Right lobe of liver (tissue), 6 donors: ENCODE measurements at regions not wholly inside any gene's neighbourhood (a gene's known extent, or its start where the extent isn't known, plus 50 kb on each side); places are given as distances from the start of the nearest gene placed in this dataset.

Source experiments
- ATAC-seq, 4 donors: fragments of 200-7000 bp; cut with Tn5 transposase; one replicate each; pipeline ENCODE4 v1.9.1; 2020; ENCODE audit warnings: mild to moderate bottlenecking in 4 of 4, moderate library complexity in 4 of 4
- DNase-seq, 3 donors: peaks; one replicate each; pipeline ENCODE4 v3.0.0-alpha.2; 2020
- H3K27ac ChIP-seq, 3 donors: fragments of 200-600 bp; one replicate each; pipeline ENCODE4 v1.8.0; 2022
- H3K27me3 ChIP-seq, 2 donors: fragments of 200-600 bp; one replicate each; pipeline ENCODE4 v1.8.0; 2022
- H3K36me3 ChIP-seq, 4 donors: fragments of 200-600 bp; sonication (generic) in 1 of 4; one replicate each; pipeline versions ENCODE4 v1.5.1 to v1.8.0; 2017 to 2022; ENCODE audit warnings: control low read depth in 1 of 4
- H3K4me1 ChIP-seq, 4 donors: fragments of 200-600 bp; sonication (generic) in 1 of 4; one replicate each; pipeline versions ENCODE4 v1.5.1 to v1.8.0; 2017 to 2022; ENCODE audit warnings: control low read depth in 1 of 4
- H3K4me3 ChIP-seq, 3 donors: fragments of 200-600 bp; one replicate each; pipeline ENCODE4 v1.8.0; 2022
- H3K9me3 ChIP-seq, 4 donors: fragments of 200-600 bp; sonication (generic) in 1 of 4; one replicate each; pipeline versions ENCODE4 v1.5.1 to v1.8.0; 2017 to 2022; ENCODE audit warnings: control low read depth in 1 of 4
- CTCF ChIP-seq, 4 donors: fragments of 200-600 bp in 3 of 4; fragments of 450-650 bp in 1 of 4; IDR thresholded peaks; one replicate each; pipeline versions ENCODE4 v1.5.1 to v1.8.0; 2016 to 2022; ENCODE audit warnings: antibody characterized with exemption in 4 of 4, mild to moderate bottlenecking in 2 of 4
- POLR2A ChIP-seq: fragments of 450-650 bp; IDR thresholded peaks from one replicate; pipeline ENCODE4 v1.6.1; 2017; ENCODE audit warnings: antibody characterized with exemption, mild to moderate bottlenecking
- WGBS: methylation state at CpG from one replicate; pipeline ENCODE4 v1.1.6; 2018; ENCODE audit warnings: low coverage, low lambda C conversion rate; ENCODE audit not compliant: insufficient coverage; ENCODE audit errors: missing lambda C conversion rate; 5-methylcytosine and 5-hydroxymethylcytosine counted together
- intact Hi-C, 2 donors: fragments of 100-400 bp; cut with DNase I; formaldehyde crosslinking; loops; one replicate each; pipeline versions ENCODE4 v1.11.2 to v1.14.1; 2022
- donor health status: DM: no; HTN: yes; CAD: no.
- donor health status: DM: no; HTN: no; CAD: no.
- donor health status: DM: no; HTN: no; CAD: no.
- donor health status: DM: no; HTN: yes; CAD: no.
- donor health status: DM: no; HTN: yes; CAD: no.

DNA sequence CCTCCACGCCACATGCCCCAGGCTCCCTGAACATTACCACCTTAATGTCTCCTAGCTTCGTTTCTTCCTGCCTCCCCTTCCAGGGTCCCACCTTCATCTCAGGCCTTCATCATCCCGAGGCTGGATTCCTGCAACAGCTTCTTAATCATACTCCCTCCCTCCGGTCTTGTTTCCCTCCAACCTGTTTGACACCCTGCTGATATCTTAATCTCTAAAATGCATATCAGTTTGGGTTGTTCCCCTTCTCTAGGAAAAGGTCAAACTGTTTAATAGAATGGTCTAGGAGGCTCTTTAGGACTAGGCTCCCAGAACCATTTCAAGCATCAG is 125.5 kb upstream of the ARHGAP5 start:
- DNase-seq (no peak), ATAC-seq (no peak)
- WGBS: 65% methylated on average over 4 of the region's 4 CpGs
- Histone ChIP-seq H3K4me1 (no peaks in the 10 kb centered on the region), H3K9me3 (no peaks in the 10 kb centered on the region), H3K4me3 (no peak overlapping the region), H3K36me3 (no peaks in the 10 kb centered on the region), H3K27ac (no peak overlapping the region), H3K27me3 (no peaks in the 10 kb centered on the region)
- no peak for TF ChIP-seq POLR2A
- no peak for TF ChIP-seq CTCF (IDR thresholded peaks at IDR 0.05)
- intact Hi-C loops: no loop called here

- no peaks in the 10 kb centered on the region for H3K9me3 ChIP-seq
- 80% methylated on average over 1 of the region's 1 CpG for WGBS
- no peaks in the 10 kb centered on the region for H3K27me3 ChIP-seq
- H3K4me1 ChIP-seq: no peaks in the 10 kb centered on the region
- DNase-seq (no peak), ATAC-seq (no peak)
- intact Hi-C loops: no loop called here
- H3K4me3 ChIP-seq: no peak overlapping the region
- TF ChIP-seq POLR2A (no peak), CTCF (IDR thresholded peaks at IDR 0.05) (no peak)
- H3K36me3 ChIP-seq: no peaks in the 10 kb centered on the region
- no peak overlapping the region for H3K27ac ChIP-seq
Observed at GRCh38 chr14:31952573-31952972, 124.5 kb upstream of the ARHGAP5 start.

- Histone ChIP-seq H3K27me3 (no peaks in the 10 kb centered on the region), H3K27ac (no peak overlapping the region), H3K36me3 (no peaks in the 10 kb centered on the region), H3K4me3 (no peak overlapping the region), H3K4me1 (no peaks in the 10 kb centered on the region), H3K9me3 (no peaks in the 10 kb centered on the region)
- DNase-seq: no peak
- intact Hi-C loops: no loop called here
- 73% methylated on average over 6 of the region's 6 CpGs for WGBS
- ATAC-seq: no peak
- TF ChIP-seq POLR2A: no peak
- TF ChIP-seq CTCF (IDR thresholded peaks at IDR 0.05): no peak
Observed at GRCh38 chr14:31953210-31953609, 123.9 kb upstream of the ARHGAP5 start.

- Histone ChIP-seq H3K36me3 (no peaks in the 10 kb centered on the region), H3K27ac (no peak overlapping the region), H3K27me3 (no peaks in the 10 kb centered on the region), H3K9me3 (no peaks in the 10 kb centered on the region), H3K4me3 (no peak overlapping the region), H3K4me1 (no peaks in the 10 kb centered on the region)
- DNase-seq (no peak), ATAC-seq (no peak)
- intact Hi-C loops: no loop called here
- TF ChIP-seq CTCF (IDR thresholded peaks at IDR 0.05) (no peak), POLR2A (no peak)
Observed at GRCh38 chr14:31954991-31955390, 122.1 kb upstream of the ARHGAP5 start.

DNA sequence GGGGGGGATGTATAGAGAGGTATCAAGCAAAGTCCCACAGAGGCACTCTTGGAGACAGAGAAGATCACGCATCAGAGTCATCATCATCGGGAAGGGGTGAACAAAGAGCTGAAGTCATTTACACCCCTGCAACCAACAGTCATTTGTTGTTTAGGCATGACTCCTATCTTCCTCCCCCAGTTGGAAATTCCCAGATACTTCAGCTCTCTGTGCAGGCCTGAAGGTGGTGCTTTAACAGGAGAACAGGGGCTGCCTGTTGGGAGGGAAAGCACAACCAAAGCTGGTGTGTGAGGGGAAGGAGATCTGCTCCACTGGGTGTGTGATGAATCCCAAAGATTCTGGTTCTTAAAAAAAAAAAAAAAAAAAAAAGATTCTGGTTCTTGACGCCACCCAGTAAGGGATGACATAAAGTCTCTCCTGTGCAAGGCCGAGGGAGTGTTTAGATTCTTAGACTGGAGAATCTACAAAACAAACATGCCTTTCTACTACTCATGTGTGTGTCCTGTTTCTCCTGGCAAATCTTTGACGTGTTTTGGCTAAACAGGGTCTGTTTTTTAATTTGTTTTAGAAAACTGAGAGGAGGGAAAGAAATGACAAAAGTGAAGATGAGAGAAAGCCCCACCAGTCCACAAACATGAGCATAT is 121.0 kb upstream of the ARHGAP5 start:
- H3K4me1 ChIP-seq: no peaks in the 10 kb centered on the region
- no peak for TF ChIP-seq CTCF (IDR thresholded peaks at IDR 0.05)
- 75% methylated on average over 5 of the region's 5 CpGs for WGBS
- no peak overlapping the region for H3K4me3 ChIP-seq
- H3K27ac ChIP-seq: no peak overlapping the region
- no peak for DNase-seq
- no peaks in the 10 kb centered on the region for H3K9me3 ChIP-seq
- intact Hi-C loops: no loop called here
- no peaks in the 10 kb centered on the region for H3K36me3 ChIP-seq
- H3K27me3 ChIP-seq: no peaks in the 10 kb centered on the region
- ATAC-seq: no peak
